Esophagus muscularis mucosa (tissue), 4 donors: ENCODE measurements at regions not wholly inside any gene's neighbourhood (a gene's known extent, or its start where the extent isn't known, plus 50 kb on each side); places are given as distances from the start of the nearest gene placed in this dataset.

Source experiments
- DNase-seq: peaks from one replicate; pipeline ENCODE4 v3.0.0-alpha.2; 2017; ENCODE audit errors: extremely low spot score
- H3K27ac ChIP-seq, 4 donors: fragments of 200-600 bp; sonication (generic); replicated peaks in 1 of 4; 1 replicate in 3 of 4; 2 replicates in 1 of 4; pipeline ENCODE4 v1.5.1; 2016 to 2019; ENCODE audit warnings: mild to moderate bottlenecking in 1 of 4
- H3K27me3 ChIP-seq, 4 donors: fragments of 200-600 bp; sonication (generic); one replicate each; pipeline versions ENCODE4 v1.5.1 to v1.6.0; 2016 to 2019
- H3K36me3 ChIP-seq, 4 donors: fragments of 200-600 bp; sonication (generic); one replicate each; pipeline ENCODE4 v1.5.1; 2016 to 2019
- H3K4me1 ChIP-seq, 4 donors: fragments of 200-600 bp; sonication (generic); one replicate each; pipeline ENCODE4 v1.5.1; 2016 to 2019
- H3K4me3 ChIP-seq, 4 donors: fragments of 200-600 bp; sonication (generic); 1 replicate in 2 of 4; 2 replicates in 2 of 4; pipeline ENCODE4 v1.5.1; 2016 to 2019; ENCODE audit warnings: mild to moderate bottlenecking in 4 of 4, moderate library complexity in 1 of 4
- H3K9me3 ChIP-seq, 4 donors: fragments of 200-600 bp; sonication (generic); 1 replicate in 3 of 4; 2 replicates in 1 of 4; pipeline ENCODE4 v1.5.1; 2016 to 2019
- CTCF ChIP-seq, 3 experiments: fragments of 200-600 bp in 2 of 3; fragments of 450-650 bp in 1 of 3; sonication (generic) in 2 of 3; IDR thresholded peaks; one replicate each; pipeline ENCODE4 v1.5.1; 2017 to 2019; ENCODE audit warnings: antibody characterized with exemption in 3 of 3, mild to moderate bottlenecking in 2 of 3, moderate library complexity in 1 of 3
- EP300 ChIP-seq: sonication (generic); formaldehyde crosslinking; IDR thresholded peaks from one replicate; pipeline ENCODE4 v1.6.1; 2017; ENCODE audit warnings: antibody characterized with exemption
- POLR2A ChIP-seq: fragments of 450-650 bp; IDR thresholded peaks from one replicate; pipeline ENCODE4 v1.6.1; 2017; ENCODE audit warnings: antibody characterized with exemption, moderate library complexity, mild to moderate bottlenecking, low read depth
- POLR2AphosphoS5 ChIP-seq, 2 donors: sonication (generic); formaldehyde crosslinking; IDR thresholded peaks; one replicate each; pipeline ENCODE4 v1.6.1; 2017; ENCODE audit warnings: antibody characterized with exemption in 2 of 2
- WGBS: methylation state at CpG from one replicate; pipeline ENCODE4 v1.1.5; 2018; 5-methylcytosine and 5-hydroxymethylcytosine counted together
- intact Hi-C: fragments of 100-400 bp; cut with DNase I; formaldehyde crosslinking; loops from one replicate; pipeline ENCODE4 v1.15.1; 2023

- Histone ChIP-seq H3K4me1 (peaks cover 10 to 29% (median 23%) of the 10 kb centered on the region in 4 donors), H3K27me3 (no peaks in the 10 kb centered on the region), H3K27ac (no peak overlapping the region), H3K36me3 (no peaks in the 10 kb centered on the region), H3K9me3 (no peaks in the 10 kb centered on the region), H3K4me3 (no peak overlapping the region)
- intact Hi-C loops = loop anchor here (5.0 kb wide), 4 partner anchors 263 to 877 kb away; no protein-coding TSS in a partner anchor
- DNase-seq = no peak
- TF ChIP-seq POLR2A = no peak
- TF ChIP-seq CTCF (IDR thresholded peaks at IDR 0.05) = no peak
- no peak for TF ChIP-seq POLR2AphosphoS5 (IDR thresholded peaks at IDR 0.05)
- no peak for TF ChIP-seq EP300
Measured at GRCh38 chr5:148734518-148734917, 80.2 kb upstream of the HTR4 start.

DNA sequence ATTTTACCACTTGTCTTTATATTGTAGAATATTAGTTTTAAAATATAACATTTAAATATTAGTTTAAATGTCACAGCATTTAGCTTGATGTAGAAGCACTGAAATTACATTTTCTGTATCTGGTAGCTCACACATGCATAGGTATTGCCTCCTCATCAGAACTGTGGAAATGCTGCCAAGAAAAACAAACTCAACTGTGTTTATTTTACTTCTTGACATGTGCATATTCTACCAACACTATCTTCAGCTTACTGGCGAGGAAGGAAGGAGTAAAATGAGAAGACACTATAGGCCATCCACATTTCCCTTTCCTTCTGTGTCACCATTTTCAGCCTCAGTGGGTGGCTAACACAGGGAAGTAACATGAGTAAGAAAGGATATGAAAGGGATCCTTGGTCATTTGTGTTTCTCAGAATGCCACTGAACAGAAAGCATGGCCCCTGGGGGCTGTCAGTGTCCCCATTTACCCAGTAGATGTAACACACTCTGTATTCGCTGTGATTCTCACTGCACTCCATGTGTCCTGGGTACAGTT is 81.0 kb upstream of the HTR4 start:
- Histone ChIP-seq H3K4me1 (peaks cover 10 to 25% (median 21%) of the 10 kb centered on the region in 4 donors), H3K9me3 (no peaks in the 10 kb centered on the region), H3K36me3 (no peaks in the 10 kb centered on the region), H3K27ac (no peak overlapping the region), H3K27me3 (no peaks in the 10 kb centered on the region), H3K4me3 (no peak overlapping the region)
- no peak for DNase-seq
- WGBS = 69% methylated on average over 2 of the region's 2 CpGs
- TF ChIP-seq POLR2A (no peak), EP300 (no peak), CTCF (IDR thresholded peaks at IDR 0.05) (no peak), POLR2AphosphoS5 (IDR thresholded peaks at IDR 0.05) (no peak)
- intact Hi-C loops = loop anchor here (5.0 kb wide), 1 partner anchor 87 kb away; no protein-coding TSS in a partner anchor

- WGBS = 84% methylated on average over 5 of the region's 5 CpGs
- H3K27me3 ChIP-seq = no peaks in the 10 kb centered on the region
- no peak overlapping the region for H3K4me3 ChIP-seq
- no peak for TF ChIP-seq EP300
- no peak for TF ChIP-seq POLR2AphosphoS5 (IDR thresholded peaks at IDR 0.05)
- TF ChIP-seq POLR2A = no peak
- no peak for TF ChIP-seq CTCF (IDR thresholded peaks at IDR 0.05)
- no peaks in the 10 kb centered on the region for H3K36me3 ChIP-seq
- H3K9me3 ChIP-seq = no peaks in the 10 kb centered on the region
- DNase-seq = no peak
- intact Hi-C loops = loop anchor here (5.0 kb wide), 1 partner anchor 83 kb away; no protein-coding TSS in a partner anchor
- peaks cover 14 to 21% (median 19%) of the 10 kb centered on the region in 4 donors for H3K4me1 ChIP-seq
- no peak overlapping the region for H3K27ac ChIP-seq
Measured at GRCh38 chr5:148739023-148739422, 84.7 kb upstream of the HTR4 start.

GRCh38 chr5:148739524-148739923 is 85.2 kb upstream of the HTR4 start:
- peaks cover 14 to 21% (median 19%) of the 10 kb centered on the region in 4 donors for H3K4me1 ChIP-seq
- TF ChIP-seq POLR2AphosphoS5 (IDR thresholded peaks at IDR 0.05) = no peak
- TF ChIP-seq POLR2A = no peak
- TF ChIP-seq EP300 = no peak
- no peak for TF ChIP-seq CTCF (IDR thresholded peaks at IDR 0.05)
- H3K27me3 ChIP-seq = no peaks in the 10 kb centered on the region
- H3K4me3 ChIP-seq = no peak overlapping the region
- no peaks in the 10 kb centered on the region for H3K9me3 ChIP-seq
- H3K36me3 ChIP-seq = no peaks in the 10 kb centered on the region
- intact Hi-C loops = loop anchor here (5.0 kb wide), 1 partner anchor 83 kb away; no protein-coding TSS in a partner anchor
- 63% methylated on average over 2 of the region's 2 CpGs for WGBS
- DNase-seq = no peak
- H3K27ac ChIP-seq = no peak overlapping the region
